RWPE2 (cell line): ENCODE measurements at regions not wholly inside any gene's neighbourhood (a gene's known extent, or its start where the extent isn't known, plus 50 kb on each side); places are given as distances from the start of the nearest gene placed in this dataset.

Source experiments
- ATAC-seq: fragments of 200-7000 bp; cut with Tn5 transposase; 3 replicates; pipeline ENCODE4 v1.9.1; 2021; ENCODE audit warnings: low read depth
- DNase-seq: peaks from one replicate; pipeline ENCODE4 v3.0.0-alpha.2; 2020; ENCODE audit warnings: low spot score
- H3K27ac ChIP-seq: fragments of 450-650 bp; 2 replicates; pipeline ENCODE4 v1.5.1; 2017; ENCODE audit warnings: mild to moderate bottlenecking; ENCODE audit not compliant: poor library complexity, severe bottlenecking
- H3K27me3 ChIP-seq: fragments of 250-450 bp; sonication (Bioruptor Pico); 2 replicates; pipeline ENCODE4 v1.5.1; 2021; ENCODE audit warnings: mild to moderate bottlenecking, moderate library complexity; ENCODE audit not compliant: insufficient read depth, poor library complexity, severe bottlenecking
- H3K36me3 ChIP-seq: fragments of 250-450 bp; sonication (Bioruptor Pico); 2 replicates; pipeline ENCODE4 v1.5.1; 2020; ENCODE audit warnings: low read depth, mild to moderate bottlenecking, moderate library complexity
- H3K4me1 ChIP-seq: fragments of 250-450 bp; sonication (Bioruptor Pico); 2 replicates; pipeline ENCODE4 v1.5.1; 2021; ENCODE audit warnings: mild to moderate bottlenecking, moderate library complexity; ENCODE audit not compliant: insufficient read depth, poor library complexity, severe bottlenecking
- H3K4me3 ChIP-seq: fragments of 250-450 bp; sonication (Bioruptor Pico); 2 replicates; pipeline ENCODE4 v1.5.1; 2021; ENCODE audit warnings: mild to moderate bottlenecking, moderate library complexity; ENCODE audit not compliant: severe bottlenecking
- H3K9me3 ChIP-seq: fragments of 250-450 bp; sonication (Bioruptor Pico); 2 replicates; pipeline ENCODE4 v1.5.1; 2021; ENCODE audit warnings: mild to moderate bottlenecking, moderate library complexity; ENCODE audit not compliant: severe bottlenecking
- TF ChIP-seq, protein P1 (sequence below): fragments of 450-650 bp; IDR thresholded peaks from one replicate; pipeline ENCODE4 v1.5.1; 2017; ENCODE audit warnings: mild to moderate bottlenecking, moderate library complexity; ENCODE audit not compliant: poor library complexity, severe bottlenecking

DNA sequence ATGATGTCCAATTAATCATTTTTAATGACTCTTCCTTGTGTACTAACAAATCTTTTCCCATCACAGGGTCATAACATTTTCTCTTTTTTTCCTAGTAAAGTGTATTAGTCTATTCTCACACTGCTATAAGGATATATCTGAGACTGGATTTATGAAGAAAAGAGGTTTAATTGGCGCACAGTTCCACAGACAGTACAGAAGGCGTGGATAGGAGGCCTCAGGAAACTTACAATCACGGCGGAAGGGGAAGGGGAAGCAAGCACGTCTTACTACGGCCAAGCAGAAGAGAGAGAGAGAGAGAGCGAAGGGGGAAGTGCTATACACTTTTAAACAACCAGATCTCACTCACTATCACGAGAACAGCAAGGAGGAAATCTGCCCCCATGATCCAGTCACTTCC lies 359.4 kb upstream of the NFE2L3 start:
- DNase-seq, result no peak
- Histone ChIP-seq H3K27ac (no peak overlapping the region), H3K9me3 (no peaks in the 10 kb centered on the region), H3K4me3 (no peak overlapping the region), H3K36me3 (no peaks in the 10 kb centered on the region), H3K27me3 (no peaks in the 10 kb centered on the region), H3K4me1 (no peaks in the 10 kb centered on the region)
- ATAC-seq, result no peak
- TF ChIP-seq, protein P1, sequence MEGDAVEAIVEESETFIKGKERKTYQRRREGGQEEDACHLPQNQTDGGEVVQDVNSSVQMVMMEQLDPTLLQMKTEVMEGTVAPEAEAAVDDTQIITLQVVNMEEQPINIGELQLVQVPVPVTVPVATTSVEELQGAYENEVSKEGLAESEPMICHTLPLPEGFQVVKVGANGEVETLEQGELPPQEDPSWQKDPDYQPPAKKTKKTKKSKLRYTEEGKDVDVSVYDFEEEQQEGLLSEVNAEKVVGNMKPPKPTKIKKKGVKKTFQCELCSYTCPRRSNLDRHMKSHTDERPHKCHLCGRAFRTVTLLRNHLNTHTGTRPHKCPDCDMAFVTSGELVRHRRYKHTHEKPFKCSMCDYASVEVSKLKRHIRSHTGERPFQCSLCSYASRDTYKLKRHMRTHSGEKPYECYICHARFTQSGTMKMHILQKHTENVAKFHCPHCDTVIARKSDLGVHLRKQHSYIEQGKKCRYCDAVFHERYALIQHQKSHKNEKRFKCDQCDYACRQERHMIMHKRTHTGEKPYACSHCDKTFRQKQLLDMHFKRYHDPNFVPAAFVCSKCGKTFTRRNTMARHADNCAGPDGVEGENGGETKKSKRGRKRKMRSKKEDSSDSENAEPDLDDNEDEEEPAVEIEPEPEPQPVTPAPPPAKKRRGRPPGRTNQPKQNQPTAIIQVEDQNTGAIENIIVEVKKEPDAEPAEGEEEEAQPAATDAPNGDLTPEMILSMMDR, result no peak

DNA sequence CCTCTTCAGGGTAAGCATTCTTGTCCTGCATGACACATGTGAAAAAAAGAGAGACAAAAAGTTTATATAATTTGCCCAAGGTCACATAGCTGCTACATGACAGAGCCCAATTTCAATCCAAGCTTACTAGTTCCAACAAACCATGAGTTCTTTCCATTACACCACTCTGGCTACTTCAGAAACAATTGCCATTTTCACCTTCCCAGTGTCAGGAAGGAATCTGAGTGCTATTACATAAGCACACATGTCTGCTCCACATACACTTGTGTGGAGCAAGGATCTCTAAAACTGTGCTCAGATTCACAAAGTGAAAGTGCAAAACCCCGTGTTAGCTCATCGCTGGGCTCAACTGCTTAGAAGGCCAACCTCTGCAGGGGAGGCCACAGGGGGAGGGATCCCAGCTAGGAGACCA lies 356.2 kb upstream of the NFE2L3 start:
- TF ChIP-seq, protein P1, result no peak
- H3K9me3 ChIP-seq, result no peaks in the 10 kb centered on the region
- H3K27me3 ChIP-seq, result no peaks in the 10 kb centered on the region
- H3K4me3 ChIP-seq, result no peak overlapping the region
- ATAC-seq (no peak), DNase-seq (no peak)
- H3K27ac ChIP-seq, result no peak overlapping the region
- H3K4me1 ChIP-seq, result no peaks in the 10 kb centered on the region
- H3K36me3 ChIP-seq, result no peaks in the 10 kb centered on the region

DNA sequence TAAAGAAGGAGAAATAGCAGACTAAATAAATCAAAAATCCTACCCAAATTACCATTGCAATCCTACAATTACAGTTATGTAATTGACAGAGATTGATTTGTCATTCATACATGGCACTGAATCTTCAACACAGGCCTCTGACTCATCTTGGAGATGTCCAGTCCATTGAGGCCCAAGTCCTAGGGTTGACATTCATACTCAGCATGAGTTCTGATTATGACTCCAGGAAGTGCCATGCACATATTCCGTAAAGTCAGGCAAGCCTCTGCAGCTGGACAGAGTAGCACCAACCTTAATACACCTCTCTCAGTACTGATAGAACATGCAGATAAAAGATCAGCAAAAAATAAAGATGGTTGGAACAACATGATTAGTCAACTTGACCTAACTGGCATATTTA lies 353.7 kb upstream of the NFE2L3 start:
- ATAC-seq (no peak), DNase-seq (no peak)
- no peaks in the 10 kb centered on the region for H3K9me3 ChIP-seq
- no peaks in the 10 kb centered on the region for H3K36me3 ChIP-seq
- TF ChIP-seq, protein P1, result no peak
- no peak overlapping the region for H3K27ac ChIP-seq
- no peak overlapping the region for H3K4me3 ChIP-seq
- H3K4me1 ChIP-seq, result no peaks in the 10 kb centered on the region
- H3K27me3 ChIP-seq, result no peaks in the 10 kb centered on the region

DNA sequence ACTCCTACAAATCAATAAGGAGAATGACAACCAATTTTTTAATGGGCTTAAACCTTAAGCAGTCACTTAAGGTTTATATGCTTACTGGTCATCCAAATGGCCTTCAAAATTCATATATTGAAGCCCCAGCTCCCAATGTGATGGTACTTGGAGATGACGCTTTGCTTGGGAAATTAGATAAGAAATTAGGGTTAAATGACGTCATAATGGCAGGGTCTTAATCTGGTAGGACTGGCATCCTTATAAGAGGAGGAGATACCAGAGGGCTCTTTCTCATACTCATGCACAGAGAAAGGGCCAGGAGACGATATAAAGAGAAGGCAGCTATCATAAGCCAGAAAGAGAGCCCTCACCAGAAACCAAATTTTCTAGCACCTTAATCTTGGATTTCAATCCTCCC lies 350.8 kb upstream of the NFE2L3 start:
- H3K4me1 ChIP-seq, result peaks cover 25% of the 10 kb centered on the region
- no peaks in the 10 kb centered on the region for H3K9me3 ChIP-seq
- no peaks in the 10 kb centered on the region for H3K36me3 ChIP-seq
- ATAC-seq (no peak), DNase-seq (no peak)
- no peaks in the 10 kb centered on the region for H3K27me3 ChIP-seq
- no peak overlapping the region for H3K4me3 ChIP-seq
- no peak overlapping the region for H3K27ac ChIP-seq
- TF ChIP-seq, protein P1, result no peak

DNA sequence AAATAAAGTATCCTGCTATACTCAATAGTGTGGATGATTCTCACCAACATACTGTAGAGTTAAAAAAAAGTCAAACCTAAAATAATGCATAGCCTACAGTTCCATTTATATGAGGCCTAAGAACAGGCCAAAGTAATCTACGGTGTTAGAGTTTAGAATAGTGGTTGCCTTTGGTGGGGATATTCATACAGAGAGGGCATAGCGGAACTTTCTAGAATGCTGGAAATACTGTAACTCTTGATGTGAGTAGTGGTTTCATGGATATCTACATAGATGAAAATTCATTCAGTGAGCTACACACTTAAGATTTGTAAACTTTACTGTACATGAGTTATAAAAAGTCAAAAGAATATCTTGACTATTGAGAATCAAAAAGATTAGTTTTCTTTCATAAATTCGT lies 349.9 kb upstream of the NFE2L3 start:
- TF ChIP-seq, protein P1, result no peak
- H3K4me3 ChIP-seq, result no peak overlapping the region
- no peaks in the 10 kb centered on the region for H3K9me3 ChIP-seq
- H3K27me3 ChIP-seq, result no peaks in the 10 kb centered on the region
- no peak overlapping the region for H3K27ac ChIP-seq
- H3K4me1 ChIP-seq, result peaks cover 25% of the 10 kb centered on the region
- ATAC-seq (no peak), DNase-seq (no peak)
- H3K36me3 ChIP-seq, result no peaks in the 10 kb centered on the region
